Lung (tissue), 11 donors: ENCODE measurements at regions not wholly inside any gene's neighbourhood (a gene's known extent, or its start where the extent isn't known, plus 50 kb on each side); places are given as distances from the start of the nearest gene placed in this dataset.

Experiments used
- ATAC-seq: fragments of 200-7000 bp; cut with Tn5 transposase; one replicate; pipeline ENCODE4 v1.9.1; 2020; ENCODE audit warnings: moderate number of reproducible peaks; ENCODE audit not compliant: insufficient read depth, low FRiP score
- DNase-seq, 3 donors: peaks; one replicate each; pipeline ENCODE4 v3.0.0-alpha.2; 2013 to 2017
- H3K27ac ChIP-seq, 2 donors: one replicate each; pipeline ENCODE4 v1.5.1; 2013; ENCODE audit warnings: mild to moderate bottlenecking in 2 of 2, moderate library complexity in 2 of 2, control low read depth in 1 of 2, inconsistent platforms in 1 of 2, low read depth in 1 of 2, low read length in 1 of 2
- H3K27me3 ChIP-seq, 3 donors: one replicate each; pipeline ENCODE4 v1.5.1; 2013; ENCODE audit warnings: low read length in 2 of 3; ENCODE audit not compliant: control insufficient read depth in 3 of 3, insufficient read depth in 3 of 3
- H3K36me3 ChIP-seq, 4 donors: one replicate each; pipeline ENCODE4 v1.5.1; 2013; ENCODE audit warnings: low read length in 4 of 4, mild to moderate bottlenecking in 1 of 4, moderate library complexity in 1 of 4; ENCODE audit not compliant: control insufficient read depth in 4 of 4, insufficient read depth in 4 of 4
- H3K4me1 ChIP-seq, 5 donors: one replicate each; pipeline ENCODE4 v1.5.1; 2013; ENCODE audit warnings: low read length in 5 of 5, mild to moderate bottlenecking in 2 of 5, moderate library complexity in 1 of 5; ENCODE audit not compliant: control insufficient read depth in 5 of 5, insufficient read depth in 5 of 5
- H3K4me3 ChIP-seq: one replicate; pipeline ENCODE4 v1.5.1; 2013; ENCODE audit warnings: mild to moderate bottlenecking, control low read depth, moderate library complexity
- H3K9ac ChIP-seq, 2 donors: one replicate each; pipeline ENCODE4 v1.5.1; 2013; ENCODE audit warnings: low read length in 2 of 2, control low read depth in 1 of 2; ENCODE audit not compliant: insufficient read depth in 1 of 2
- H3K9me3 ChIP-seq, 4 donors: one replicate each; pipeline ENCODE4 v1.5.1; 2013; ENCODE audit warnings: low read length in 3 of 4, mild to moderate bottlenecking in 1 of 4, moderate library complexity in 1 of 4; ENCODE audit not compliant: control insufficient read depth in 4 of 4, insufficient read depth in 3 of 4
- WGBS, 2 donors: extraction: QIAGEN DNeasy Blood & Tissue Kit; methylation state at CpG; one replicate each; pipeline ENCODE4 v1.1.7; 2013; 5-methylcytosine and 5-hydroxymethylcytosine counted together
- TF ChIP-seq, protein P1 (sequence below): IDR thresholded peaks from 2 replicates; pipeline ENCODE4 v1.5.1; 2012; ENCODE audit warnings: mild to moderate bottlenecking; ENCODE audit errors: control extremely low read depth, extremely low read depth
- donor health status: control.
- donor health status: control.
- donor health status: Bipolar disorder and iron deficiency.
- donor health status: healthy.
- donor health status: DM: yes; HTN: yes; CAD: no.

DNA sequence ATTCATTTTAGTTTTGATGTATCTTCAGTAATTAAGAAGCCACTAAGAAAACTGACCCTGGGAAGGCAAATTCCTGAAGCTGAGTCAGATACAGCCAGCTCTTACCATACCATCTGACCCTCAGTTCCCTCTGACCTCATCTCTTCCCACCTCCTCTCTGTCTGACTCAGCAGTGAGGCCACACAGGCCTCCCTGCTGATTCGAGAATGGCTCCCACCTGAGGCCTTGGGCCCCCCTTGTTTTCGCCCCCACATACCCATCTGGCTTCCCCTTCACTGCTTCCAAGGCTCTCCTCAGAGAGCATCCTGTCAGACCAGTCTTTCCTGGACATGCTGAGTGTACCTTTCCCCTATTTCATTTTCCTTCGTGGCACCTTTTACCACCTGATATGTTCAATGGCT, 71.0 kb upstream of the CYP1B1 start:
- Histone ChIP-seq H3K4me3 (no peak overlapping the region), H3K27me3 (no peaks in the 10 kb centered on the region), H3K27ac (peak overlapping the region; percentile 17 to 84), H3K9me3 (no peaks in the 10 kb centered on the region), H3K4me1 (peaks cover 0 to 13% (median 6%) of the 10 kb centered on the region in 5 donors), H3K9ac (peak overlapping the region in 1 of 2 donors; percentile 37), H3K36me3 (no peaks in the 10 kb centered on the region)
- WGBS, 2 donors, result 48 to 54% methylated on average over 3 of the region's 3 CpGs
- DNase-seq, result peak in 1 of 3 donors; percentile 29
- ATAC-seq, result peak; percentile 74
- TF ChIP-seq, protein P1, sequence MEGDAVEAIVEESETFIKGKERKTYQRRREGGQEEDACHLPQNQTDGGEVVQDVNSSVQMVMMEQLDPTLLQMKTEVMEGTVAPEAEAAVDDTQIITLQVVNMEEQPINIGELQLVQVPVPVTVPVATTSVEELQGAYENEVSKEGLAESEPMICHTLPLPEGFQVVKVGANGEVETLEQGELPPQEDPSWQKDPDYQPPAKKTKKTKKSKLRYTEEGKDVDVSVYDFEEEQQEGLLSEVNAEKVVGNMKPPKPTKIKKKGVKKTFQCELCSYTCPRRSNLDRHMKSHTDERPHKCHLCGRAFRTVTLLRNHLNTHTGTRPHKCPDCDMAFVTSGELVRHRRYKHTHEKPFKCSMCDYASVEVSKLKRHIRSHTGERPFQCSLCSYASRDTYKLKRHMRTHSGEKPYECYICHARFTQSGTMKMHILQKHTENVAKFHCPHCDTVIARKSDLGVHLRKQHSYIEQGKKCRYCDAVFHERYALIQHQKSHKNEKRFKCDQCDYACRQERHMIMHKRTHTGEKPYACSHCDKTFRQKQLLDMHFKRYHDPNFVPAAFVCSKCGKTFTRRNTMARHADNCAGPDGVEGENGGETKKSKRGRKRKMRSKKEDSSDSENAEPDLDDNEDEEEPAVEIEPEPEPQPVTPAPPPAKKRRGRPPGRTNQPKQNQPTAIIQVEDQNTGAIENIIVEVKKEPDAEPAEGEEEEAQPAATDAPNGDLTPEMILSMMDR, result no peak

DNA sequence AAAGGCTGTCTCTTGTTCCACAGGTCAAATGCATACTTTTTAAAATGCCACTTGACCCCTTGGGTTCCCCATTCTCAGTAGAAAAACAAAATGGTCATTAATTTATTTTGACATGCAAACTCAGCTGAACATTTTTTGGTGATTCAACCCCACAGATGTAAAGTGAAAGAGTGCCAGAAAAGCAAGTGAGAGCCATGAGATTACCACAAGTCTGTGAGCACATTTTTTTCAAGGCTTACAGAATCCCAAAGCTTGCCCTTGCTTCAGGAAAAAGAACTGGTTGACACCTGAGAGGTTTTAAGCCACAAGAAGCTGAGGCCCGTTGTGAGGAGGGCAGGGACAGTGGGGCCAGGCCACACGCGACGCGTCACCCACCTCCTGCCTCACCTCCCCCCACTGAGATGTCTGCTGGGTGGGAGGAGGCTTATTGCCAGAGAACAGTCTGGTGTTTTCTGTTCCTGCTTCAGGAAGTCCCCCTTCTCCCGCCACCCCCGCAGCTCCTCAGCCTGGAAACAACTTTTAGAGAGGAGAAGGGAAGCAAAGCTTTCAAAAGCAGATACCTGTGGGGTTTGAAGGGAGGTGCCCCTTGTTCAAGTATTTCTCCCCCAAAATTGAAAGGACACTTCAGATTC, 70.4 kb upstream of the CYP1B1 start:
- TF ChIP-seq, protein P1, result no peak

DNA sequence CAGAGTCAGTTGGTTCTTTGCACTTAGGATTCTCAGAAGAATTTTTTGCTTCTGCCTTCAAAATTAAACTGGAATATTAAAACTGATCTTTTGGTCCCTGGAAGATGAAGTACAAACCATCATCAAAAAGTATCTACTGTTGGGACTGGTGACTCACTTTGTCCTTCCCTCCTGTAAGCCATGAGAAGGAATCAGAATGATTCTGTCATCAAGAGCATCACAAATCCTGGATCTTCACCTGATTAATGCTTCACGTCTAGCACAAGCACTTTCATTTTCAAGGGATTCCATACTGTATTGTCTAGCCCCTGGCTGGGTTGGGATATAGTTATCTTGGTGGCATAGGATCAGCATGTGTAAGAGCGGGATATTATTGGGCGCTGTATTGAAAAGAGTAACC, 69.3 kb upstream of the CYP1B1 start:
- DNase-seq, result no peak
- Histone ChIP-seq H3K27me3 (no peaks in the 10 kb centered on the region), H3K4me1 (peaks cover 0 to 13% (median 6%) of the 10 kb centered on the region in 5 donors), H3K9ac (no peak overlapping the region), H3K9me3 (no peaks in the 10 kb centered on the region), H3K4me3 (no peak overlapping the region), H3K36me3 (no peaks in the 10 kb centered on the region), H3K27ac (no peak overlapping the region)
- WGBS, 2 donors, result 95 to 98% methylated on average over 3 of the region's 3 CpGs
- ATAC-seq, result no peak
- TF ChIP-seq, protein P1, result no peak

More for the DNA sequence above, 70.4 kb upstream of the CYP1B1 start:
- peaks cover 0 to 13% (median 6%) of the 10 kb centered on the region in 5 donors for H3K4me1 ChIP-seq
- H3K27ac ChIP-seq, result peak overlapping the region in 1 of 2 donors; percentile 84
- H3K9ac ChIP-seq, result peak overlapping the region in 1 of 2 donors; percentile 37
- no peaks in the 10 kb centered on the region for H3K9me3 ChIP-seq
- DNase-seq, result peak in 2 of 3 donors; percentile 23 to 27
- H3K4me3 ChIP-seq, result no peak overlapping the region
- WGBS, 2 donors, result 19 to 21% methylated on average over 7 of the region's 7 CpGs
- ATAC-seq, result peak; percentile 33
- no peaks in the 10 kb centered on the region for H3K36me3 ChIP-seq
- H3K27me3 ChIP-seq, result no peaks in the 10 kb centered on the region
